Pancreas (tissue), 10 donors: ENCODE measurements at regions not wholly inside any gene's neighbourhood (a gene's known extent, or its start where the extent isn't known, plus 50 kb on each side); places are given as distances from the start of the nearest gene placed in this dataset.

Experiments
- ATAC-seq, 4 donors: fragments of 200-7000 bp; cut with Tn5 transposase; one replicate each; pipeline versions ENCODE4 v1.8.0 to v1.9.1; 2020; ENCODE audit warnings: mild to moderate bottlenecking in 4 of 4, moderate library complexity in 4 of 4
- DNase-seq, 6 donors: peaks; one replicate each; pipeline ENCODE4 v3.0.0-alpha.2; 2020
- FAIRE-seq: peaks from 2 replicates; lab custom pipeline; 2012; peaks lifted over from hg19 to GRCh38; lab: Jason Lieb, UNC
- H3K27ac ChIP-seq, 4 donors: fragments of 200-600 bp; sonication (generic); 1 replicate in 3 of 4; 2 replicates in 1 of 4; pipeline versions ENCODE4 v1.5.0 to v1.8.0; 2020
- H3K27me3 ChIP-seq, 4 donors: fragments of 200-600 bp; one replicate each; pipeline ENCODE4 v1.8.0; 2021
- H3K36me3 ChIP-seq, 3 donors: fragments of 200-600 bp; sonication (generic) in 1 of 3; one replicate each; pipeline versions ENCODE4 v1.5.0 to v1.8.0; 2020 to 2021
- H3K4me1 ChIP-seq, 3 donors: fragments of 200-600 bp; one replicate each; pipeline ENCODE4 v1.8.0; 2021
- H3K4me3 ChIP-seq, 4 donors: fragments of 200-600 bp; sonication (generic) in 2 of 4; one replicate each; pipeline versions ENCODE4 v1.5.0 to v1.8.0; 2020 to 2021
- H3K9me3 ChIP-seq, 4 donors: fragments of 200-600 bp; one replicate each; pipeline ENCODE4 v1.8.0; 2021
- CTCF ChIP-seq, 4 donors: fragments of 200-600 bp; sonication (generic) in 3 of 4; IDR thresholded peaks; one replicate each; pipeline versions ENCODE4 v1.5.0 to v1.8.0; 2021; ENCODE audit warnings: antibody characterized with exemption in 4 of 4
- WGBS, 2 donors: extraction: QIAGEN DNeasy Blood & Tissue Kit; methylation state at CpG; one replicate each; pipeline ENCODE4 v1.1.7; 2013; 5-methylcytosine and 5-hydroxymethylcytosine counted together
- intact Hi-C, 3 donors: fragments of 100-400 bp; cut with DNase I; formaldehyde crosslinking; loops; one replicate each; pipeline versions ENCODE4 v1.11.1 to v1.14.2; 2022
- donor health status: healthy with polysubstance abuse.
- donor health status: DM: no; HTN: no; CAD: no; lungs with moderate emphysema.
- donor health status: DM: no; HTN: no; CAD: no.
- donor health status: control.
- donor health status: control.
- donor health status: Bipolar disorder and iron deficiency.
- donor health status: DM: yes; HTN: yes; CAD: no.
- donor health status: DM: no; HTN: no; CAD: no.
- donor health status: DM: no; HTN: no; CAD: no.
- donor health status: DM: yes; HTN: yes; CAD: no.

GRCh38 chr6:138653435-138653834, 120.1 kb upstream of the CCDC28A start:
- TF ChIP-seq CTCF (IDR thresholded peaks at IDR 0.05): no peak
- Histone ChIP-seq H3K27me3 (no peaks in the 10 kb centered on the region), H3K4me3 (no peak overlapping the region), H3K27ac (no peak overlapping the region), H3K4me1 (no peaks in the 10 kb centered on the region), H3K9me3 (no peaks in the 10 kb centered on the region), H3K36me3 (no peaks in the 10 kb centered on the region)
- FAIRE-seq: no peak
- DNase-seq: no peak
- intact Hi-C loops: no loop called here
- 92 to 95% methylated on average over 6 of the region's 6 CpGs for WGBS, 2 donors
- no peak for ATAC-seq

- Histone ChIP-seq H3K27ac (no peak overlapping the region), H3K36me3 (no peaks in the 10 kb centered on the region), H3K4me1 (no peaks in the 10 kb centered on the region), H3K9me3 (no peaks in the 10 kb centered on the region), H3K27me3 (no peaks in the 10 kb centered on the region), H3K4me3 (no peak overlapping the region)
- WGBS, 2 donors: 90 to 92% methylated on average over 6 of the region's 6 CpGs
- DNase-seq: no peak
- FAIRE-seq: no peak
- intact Hi-C loops: no loop called here
- TF ChIP-seq CTCF (IDR thresholded peaks at IDR 0.05): no peak
- ATAC-seq: no peak
Observed at GRCh38 chr6:138654715-138655634, 118.6 kb upstream of the CCDC28A start.

GRCh38 chr6:138655828-138656227, 117.7 kb upstream of the CCDC28A start:
- no peak for TF ChIP-seq CTCF (IDR thresholded peaks at IDR 0.05)
- WGBS, 2 donors: 91 to 98% methylated on average over 6 of the region's 6 CpGs
- no peak overlapping the region for H3K4me3 ChIP-seq
- H3K27ac ChIP-seq: no peak overlapping the region
- H3K36me3 ChIP-seq: no peaks in the 10 kb centered on the region
- ATAC-seq: peak in 1 of 4 donors; percentile 23
- H3K9me3 ChIP-seq: no peaks in the 10 kb centered on the region
- intact Hi-C loops: no loop called here
- FAIRE-seq: no peak
- H3K27me3 ChIP-seq: no peaks in the 10 kb centered on the region
- DNase-seq: no peak
- no peaks in the 10 kb centered on the region for H3K4me1 ChIP-seq

GRCh38 chr6:138656364-138657064, 117.1 kb upstream of the CCDC28A start:
- FAIRE-seq (no peak), ATAC-seq (no peak), DNase-seq (no peak)
- no peaks in the 10 kb centered on the region for H3K27me3 ChIP-seq
- no peak for TF ChIP-seq CTCF (IDR thresholded peaks at IDR 0.05)
- no peaks in the 10 kb centered on the region for H3K4me1 ChIP-seq
- H3K4me3 ChIP-seq: no peak overlapping the region
- WGBS, 2 donors: 86 to 88% methylated on average over 7 of the region's 7 CpGs
- H3K27ac ChIP-seq: no peak overlapping the region
- intact Hi-C loops: no loop called here
- no peaks in the 10 kb centered on the region for H3K36me3 ChIP-seq
- H3K9me3 ChIP-seq: no peaks in the 10 kb centered on the region

- no peaks in the 10 kb centered on the region for H3K4me1 ChIP-seq
- FAIRE-seq (no peak), DNase-seq (no peak), ATAC-seq (no peak)
- WGBS, 2 donors: 55 to 58% methylated on average over 2 of the region's 2 CpGs
- H3K9me3 ChIP-seq: no peaks in the 10 kb centered on the region
- no peaks in the 10 kb centered on the region for H3K27me3 ChIP-seq
- TF ChIP-seq CTCF (IDR thresholded peaks at IDR 0.05): no peak
- no peaks in the 10 kb centered on the region for H3K36me3 ChIP-seq
- no peak overlapping the region for H3K4me3 ChIP-seq
- intact Hi-C loops: no loop called here
- H3K27ac ChIP-seq: no peak overlapping the region
Observed at GRCh38 chr6:138657065-138657425, 116.5 kb upstream of the CCDC28A start.
